Right atrium auricular region (tissue), 2 donors: ENCODE measurements at regions not wholly inside any gene's neighbourhood (a gene's known extent, or its start where the extent isn't known, plus 50 kb on each side); places are given as distances from the start of the nearest gene placed in this dataset.

ENCODE experiments used
- microRNA counts, 2 donors: library from miRNA; unstranded; fragments of <30 nt; microRNA quantifications; one replicate each; lab custom pipeline; 2016 to 2017
- microRNA-seq, 2 donors: library from miRNA; unstranded; fragments of <30 nt; microRNA quantifications; one replicate each; pipeline ENCODE4, GENCODE V29; 2016 to 2017; ENCODE audit warnings: borderline number of aligned reads in 2 of 2, borderline replicate concordance in 1 of 2

MicroRNAs encoded in the stretch of these regions (microRNA counts, 767-probe panel; counts per million panel counts)
- 3,836 to 8,285 counts per million in 2 donors for microRNA hsa-miR-148a-3p (lab: Ali Mortazavi, UCI)

Small RNA genes lying in the stretch of these regions (microRNA-seq; reads per million reads assigned to microRNA genes)
- 577 to 1,036 reads per million in 2 donors for gene MIR148A
